ENCODE measurements at regions not wholly inside any gene's neighbourhood (a gene's known extent, or its start where the extent isn't known, plus 50 kb on each side); places are given as distances from the start of the nearest gene placed in this dataset.

DNA sequence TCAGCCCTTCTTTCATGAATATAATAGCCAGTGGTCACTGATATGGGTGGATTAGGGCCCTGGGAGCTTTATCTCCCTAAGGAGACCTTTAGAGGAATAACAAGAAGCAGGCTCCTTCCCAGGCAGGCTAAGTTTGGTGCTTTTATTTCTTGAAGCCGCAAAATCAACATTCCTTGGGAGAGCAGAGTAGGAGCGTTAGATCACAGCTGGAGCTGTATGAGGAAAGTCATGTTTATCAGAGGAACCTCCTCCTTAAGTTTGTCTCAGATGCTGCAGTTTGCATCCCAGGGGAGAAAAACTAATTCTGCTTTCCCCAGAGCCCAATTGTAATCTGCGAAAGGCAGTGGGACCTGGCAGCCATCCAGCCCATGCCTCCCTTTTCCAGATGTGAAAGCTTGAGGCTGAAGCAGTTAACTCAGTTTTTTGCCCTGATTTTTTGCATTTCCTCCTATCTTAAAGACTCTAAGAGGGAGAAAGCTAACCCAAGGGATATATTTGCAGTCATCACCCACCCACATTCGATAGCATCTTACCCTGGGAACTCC, 186.0 kb upstream of the FRMPD4 start:
- peak; percentile 4 for DNase-seq (ENCODE audit: low spot score)

DNA sequence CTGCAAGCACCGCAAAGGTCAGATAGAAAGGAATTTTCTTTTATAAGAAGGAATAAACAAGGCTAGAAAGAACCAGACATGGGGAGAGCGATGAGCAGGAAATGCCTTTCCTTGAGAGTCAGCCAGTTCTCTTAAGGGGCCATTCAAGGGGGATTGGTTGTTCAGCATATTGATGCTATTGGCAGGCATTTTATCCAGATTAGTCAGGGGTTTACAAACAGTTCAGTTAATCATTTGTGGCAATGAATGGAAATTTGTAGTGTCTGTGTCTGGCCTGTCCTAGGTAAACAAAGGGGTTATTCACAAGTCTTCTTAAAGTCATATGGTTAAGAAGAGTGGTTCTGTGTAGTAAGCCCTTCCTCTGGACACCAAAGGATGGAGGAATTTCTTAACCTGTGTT, 184.7 kb upstream of the FRMPD4 start:
- no peak for DNase-seq (ENCODE audit: low spot score)

DNA sequence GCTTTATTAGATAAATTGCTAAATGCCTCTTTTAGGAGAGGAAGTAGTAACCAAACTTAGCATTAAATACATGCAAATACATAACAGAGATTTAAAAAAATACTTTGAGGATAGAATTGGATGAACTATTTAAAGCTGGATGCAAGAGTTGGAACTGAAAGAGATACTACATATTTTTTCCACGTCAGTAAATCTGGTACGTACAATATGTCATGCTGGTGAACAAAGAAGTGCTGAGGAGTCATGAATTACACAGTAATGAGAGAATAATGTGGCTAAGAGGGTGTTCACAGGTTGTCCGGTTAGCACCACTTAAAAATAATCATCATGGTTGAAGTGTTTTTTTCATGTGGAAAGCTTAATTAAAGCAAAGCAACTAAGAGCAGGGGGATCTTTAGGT, 184.1 kb upstream of the FRMPD4 start:
- no peak for DNase-seq (ENCODE audit: low spot score)

DNA sequence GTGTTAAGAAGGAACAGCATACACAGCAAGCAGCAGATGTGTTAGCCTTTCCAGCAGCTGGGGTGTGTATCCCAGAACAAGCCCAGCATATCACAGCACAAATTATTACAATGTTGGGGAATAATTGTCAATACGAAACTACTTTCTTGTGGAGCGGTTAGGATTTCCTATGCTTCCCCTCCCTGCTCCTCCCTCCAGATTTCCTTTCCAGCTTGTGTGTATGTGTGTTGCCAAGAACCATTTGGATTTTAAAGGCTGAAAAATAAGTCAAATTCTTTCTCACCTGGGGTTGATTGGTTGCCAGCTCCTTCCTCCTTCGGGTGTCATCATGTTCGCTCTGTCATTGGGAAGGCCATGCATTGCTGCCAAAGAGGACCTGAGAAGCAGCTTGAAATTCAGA, 178.2 kb upstream of the FRMPD4 start:
- no peak for DNase-seq (ENCODE audit: low spot score)

DNA sequence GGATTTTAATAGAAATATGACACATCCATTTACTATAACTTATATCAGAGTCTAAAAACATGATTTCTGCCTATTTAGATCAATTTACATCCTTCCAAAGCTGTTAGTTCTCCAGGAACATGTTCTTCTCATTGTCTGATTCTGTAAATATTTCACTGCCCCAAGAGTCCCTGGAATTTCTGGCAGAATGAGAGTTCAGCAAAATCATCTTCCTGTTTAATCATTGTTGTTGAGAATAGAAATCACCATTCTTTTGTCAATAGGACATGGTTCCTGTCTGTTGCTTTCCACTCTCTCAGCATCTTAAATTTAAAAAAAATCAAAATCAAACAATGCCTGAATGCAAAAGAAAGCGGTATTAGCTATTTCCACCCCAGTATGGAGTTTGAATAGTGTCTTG, 172.8 kb upstream of the FRMPD4 start:
- DNase-seq (ENCODE audit: low spot score), result no peak

DNA sequence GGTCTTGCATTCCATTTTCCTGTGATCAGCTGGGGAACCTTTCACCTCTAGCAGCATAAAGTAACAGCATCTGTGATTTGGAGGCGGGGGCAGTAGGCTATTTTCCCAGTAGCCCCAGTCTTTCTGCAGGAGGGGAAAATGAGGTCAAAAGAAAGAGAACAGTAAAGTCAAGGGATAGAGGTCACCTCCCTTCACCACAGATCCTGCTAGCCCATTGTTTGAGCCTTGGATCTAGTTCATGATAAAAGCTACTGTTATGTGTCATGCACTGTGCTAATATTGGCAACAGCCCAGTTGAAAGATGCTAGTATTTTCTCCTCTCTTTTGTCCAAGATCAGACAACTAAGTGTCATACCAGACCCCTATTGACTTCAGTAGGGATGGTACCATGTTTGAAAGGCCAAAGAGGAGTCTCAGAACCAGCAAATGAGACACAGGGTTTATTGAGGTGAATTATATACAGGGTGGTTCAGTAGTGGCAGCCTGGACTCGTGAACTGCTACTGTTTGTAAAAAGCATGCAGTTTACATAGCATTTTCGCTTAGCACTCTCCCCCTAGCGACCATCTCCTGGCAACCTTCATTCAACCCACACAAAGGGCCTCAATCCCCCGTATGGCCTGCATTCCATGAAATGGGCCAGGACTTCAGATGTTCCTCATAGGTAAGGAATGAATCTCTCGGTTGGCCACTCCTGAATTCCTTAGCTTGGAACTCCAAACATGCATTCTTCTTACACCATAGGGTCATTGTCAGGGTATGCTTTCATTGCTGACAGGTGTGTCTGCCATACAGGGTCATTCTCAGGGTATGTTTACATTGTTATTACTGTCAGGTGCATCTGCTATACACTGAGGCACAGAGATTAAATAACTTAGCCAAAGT, 170.0 kb upstream of the FRMPD4 start:
- DNase-seq (ENCODE audit: low spot score), result no peak

DNA sequence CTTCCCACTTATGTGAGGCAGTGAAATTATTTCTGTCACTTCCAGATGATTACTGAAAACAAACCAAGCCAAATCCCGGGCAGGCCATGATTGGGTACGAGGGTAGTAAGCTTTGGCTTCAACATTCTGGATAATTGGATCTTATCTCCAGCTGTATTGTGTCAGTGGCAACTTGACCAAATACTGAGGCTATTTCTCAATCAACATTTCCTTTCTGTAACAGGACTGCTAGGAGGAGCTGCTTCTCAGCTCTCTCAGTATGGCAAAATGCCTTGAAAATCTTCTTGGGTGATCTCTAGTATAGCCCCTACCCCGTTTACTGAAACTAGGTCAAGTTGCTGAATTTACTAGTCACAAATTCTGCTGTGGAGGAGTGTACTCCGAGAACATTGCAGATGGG, 169.3 kb upstream of the FRMPD4 start:
- no peak for DNase-seq (ENCODE audit: low spot score)

DNA sequence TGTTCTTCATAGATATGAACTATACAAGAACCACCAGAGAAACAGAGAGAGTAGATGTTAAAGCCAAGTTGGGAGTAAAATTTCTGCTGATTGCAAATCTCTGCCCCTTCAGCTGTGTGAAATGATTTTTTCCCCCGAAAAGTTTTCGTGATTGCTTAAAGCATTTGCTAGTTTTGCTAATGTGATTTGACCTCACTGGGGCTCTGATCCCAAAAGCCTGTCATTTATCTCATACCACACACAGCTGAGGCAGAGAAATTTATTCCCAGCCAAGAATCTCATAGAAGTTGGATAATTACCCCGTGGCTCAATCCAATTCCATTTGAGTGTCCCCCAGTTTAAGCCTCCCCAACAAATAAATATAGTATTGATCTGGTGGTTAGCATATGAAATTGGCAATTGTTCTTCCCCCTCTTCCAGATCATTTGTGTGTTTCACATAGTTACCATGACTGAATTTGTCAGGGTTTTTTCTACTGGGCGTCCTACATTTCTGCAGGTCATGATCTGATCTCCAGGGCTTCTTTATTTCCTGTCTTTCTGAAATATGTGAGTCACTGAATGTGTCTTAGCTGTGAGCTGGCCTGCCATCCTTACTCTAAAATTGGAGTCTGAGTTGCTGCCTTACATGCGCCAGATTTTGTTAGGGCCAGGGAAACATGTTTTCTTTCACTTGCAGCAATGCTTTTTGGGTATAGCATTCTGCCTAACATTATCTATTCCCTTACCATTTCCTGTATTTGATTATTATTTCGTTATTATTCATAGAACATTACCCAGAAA, 167.5 kb upstream of the FRMPD4 start:
- no peak for DNase-seq (ENCODE audit: low spot score)

DNA sequence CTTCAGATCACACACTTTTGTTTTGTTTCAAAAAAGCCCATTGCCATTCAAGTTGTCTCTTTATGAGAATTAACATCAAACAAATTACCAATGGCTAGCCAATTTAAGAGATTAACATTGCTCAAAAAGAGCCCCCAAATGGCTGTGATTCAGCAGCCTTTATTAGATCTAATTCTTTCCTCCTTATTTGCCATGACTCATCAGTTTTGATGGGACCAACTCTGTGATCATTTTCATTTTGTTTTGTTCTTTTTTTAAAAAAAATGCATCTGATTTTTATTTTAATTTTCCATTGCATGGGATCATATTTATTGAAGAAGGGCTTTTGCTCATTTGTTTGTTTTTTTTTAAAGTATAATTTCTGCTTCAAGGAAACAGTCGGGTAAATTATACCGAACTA, 161.6 kb upstream of the FRMPD4 start:
- DNase-seq (ENCODE audit: low spot score), result no peak

DNA sequence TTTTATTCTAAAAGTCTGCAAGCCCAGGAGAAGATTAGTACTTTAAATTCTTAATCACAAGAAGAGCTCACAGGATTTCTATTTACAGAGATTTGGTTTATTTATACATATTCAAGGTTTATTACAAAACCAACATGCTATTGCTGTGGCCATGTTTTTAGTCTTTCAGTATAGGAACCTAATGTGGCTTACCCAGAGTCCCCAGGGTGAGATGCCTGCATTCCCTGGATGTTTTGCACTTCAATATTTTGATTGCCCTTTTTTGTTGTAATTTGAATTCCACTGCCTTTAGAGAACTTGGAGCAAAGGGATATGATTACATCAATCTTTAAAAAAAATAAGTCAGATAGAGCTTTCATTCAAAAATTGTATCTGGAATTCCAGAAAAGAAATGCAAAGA, 146.0 kb upstream of the FRMPD4 start:
- no peak for DNase-seq (ENCODE audit: low spot score)

DNA sequence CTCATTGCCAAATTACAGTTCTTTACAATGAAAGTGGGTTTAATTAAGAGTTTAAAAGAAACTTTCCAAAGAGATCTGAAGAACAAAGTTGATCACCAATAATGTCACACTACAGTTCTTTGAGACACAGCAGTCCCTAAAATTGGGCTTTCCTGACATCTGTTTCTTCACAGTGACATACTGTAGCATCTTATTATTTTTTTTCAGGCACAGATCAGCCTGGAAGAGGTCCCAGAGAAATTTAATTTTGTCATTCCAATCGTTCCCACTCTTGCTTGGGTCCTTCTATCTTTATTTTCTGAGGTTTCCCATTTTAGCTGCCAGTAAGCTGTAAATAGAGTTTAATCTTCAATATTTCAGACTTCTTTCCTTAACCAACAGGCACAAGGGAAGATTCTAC, 143.1 kb upstream of the FRMPD4 start:
- DNase-seq (ENCODE audit: low spot score), result no peak

DNA sequence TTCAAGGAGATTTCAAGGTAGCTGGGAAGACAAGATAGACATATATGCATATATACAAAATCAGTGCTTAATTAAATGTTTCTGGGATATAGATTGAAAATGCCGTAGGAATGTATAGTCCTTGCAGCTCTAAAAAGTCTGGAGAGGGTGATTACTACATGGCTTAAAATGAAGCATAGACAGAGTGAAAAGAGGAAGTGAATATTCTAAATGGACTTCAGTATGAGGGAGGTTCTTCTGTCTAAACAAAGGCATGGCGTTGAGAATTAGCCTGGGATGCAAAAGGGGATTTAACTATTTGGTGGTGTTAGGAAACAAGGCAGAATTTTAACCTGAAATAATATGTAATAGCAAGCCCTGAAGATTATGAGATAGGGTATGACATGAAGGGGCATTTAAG, 141.5 kb upstream of the FRMPD4 start:
- no peak for DNase-seq (ENCODE audit: low spot score)

DNA sequence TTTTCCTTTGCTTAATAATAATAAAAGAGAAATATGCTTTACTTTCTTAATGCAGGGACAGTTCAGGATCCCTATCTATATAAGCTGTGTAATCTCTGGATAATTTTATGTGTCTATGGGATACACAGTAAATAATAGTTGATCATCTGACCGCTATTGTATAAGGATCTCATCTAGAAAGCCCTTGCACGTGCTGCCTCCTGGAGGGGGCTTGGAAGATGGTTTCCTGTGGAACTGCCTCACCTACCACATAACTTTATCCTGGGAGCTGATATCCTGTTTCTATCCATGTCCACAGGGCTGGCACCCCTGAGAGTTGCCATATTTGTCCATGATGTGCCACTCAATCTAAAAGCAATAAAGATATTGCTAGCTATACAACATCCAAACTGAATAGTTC, 139.3 kb upstream of the FRMPD4 start:
- no peak for DNase-seq (ENCODE audit: low spot score)

DNA sequence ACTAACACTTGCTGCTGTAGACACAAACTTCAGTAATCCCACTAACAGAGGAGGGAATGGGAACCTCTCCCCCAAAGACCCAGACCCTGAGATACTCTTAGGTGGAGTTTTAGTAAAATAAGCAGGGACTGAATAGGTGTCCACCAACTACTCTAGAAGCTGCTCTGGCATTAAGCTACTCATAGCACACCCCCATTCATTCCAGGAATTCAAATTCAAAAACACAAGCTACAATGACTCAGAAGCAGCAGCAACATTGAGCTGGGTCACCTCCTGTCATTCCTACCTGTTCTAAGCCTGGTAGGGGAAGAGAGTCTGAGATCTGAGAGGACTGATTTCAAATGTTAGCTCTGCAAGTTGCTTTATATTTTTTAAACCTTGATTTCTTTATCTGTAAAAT, 135.4 kb upstream of the FRMPD4 start:
- DNase-seq (ENCODE audit: low spot score), result no peak

DNA sequence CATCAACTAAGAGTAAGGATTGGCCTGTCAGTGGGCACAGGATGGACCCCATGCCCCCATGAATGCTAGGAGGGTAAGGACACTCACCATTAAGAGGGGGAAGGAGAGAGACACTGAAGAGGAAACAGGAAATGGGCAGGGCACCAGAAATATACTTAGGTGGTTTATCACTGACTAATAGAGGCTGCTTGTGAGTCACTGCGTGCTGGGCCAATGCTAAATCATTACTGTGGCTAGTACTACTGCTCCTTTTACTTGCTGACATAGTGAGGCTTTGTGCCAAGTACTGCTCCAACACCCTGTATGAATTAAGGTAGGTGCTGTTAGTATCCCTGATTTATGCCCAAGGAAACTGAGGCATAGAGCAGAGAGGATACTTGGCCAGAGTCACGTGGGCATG, 130.4 kb upstream of the FRMPD4 start:
- DNase-seq (ENCODE audit: low spot score), result no peak

DNA sequence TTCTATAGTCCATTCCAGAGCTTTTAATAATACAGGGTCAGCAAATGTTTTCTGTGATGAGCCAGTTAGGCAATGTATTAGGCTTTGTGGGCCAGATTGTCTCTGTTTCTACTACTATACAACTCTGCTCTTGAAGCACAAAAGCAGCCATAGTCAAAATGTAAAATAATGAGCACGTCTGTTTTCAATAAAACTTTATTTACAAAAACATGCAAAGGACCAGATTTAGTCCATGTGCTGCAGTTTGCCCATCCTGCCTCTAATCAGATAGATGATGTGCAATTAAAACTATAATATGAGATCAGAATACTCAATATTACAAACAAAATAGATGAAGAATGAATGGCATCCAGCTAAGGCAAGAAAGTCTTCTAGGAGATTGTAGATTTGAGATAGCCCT, 127.8 kb upstream of the FRMPD4 start:
- no peak for DNase-seq (ENCODE audit: low spot score)

DNA sequence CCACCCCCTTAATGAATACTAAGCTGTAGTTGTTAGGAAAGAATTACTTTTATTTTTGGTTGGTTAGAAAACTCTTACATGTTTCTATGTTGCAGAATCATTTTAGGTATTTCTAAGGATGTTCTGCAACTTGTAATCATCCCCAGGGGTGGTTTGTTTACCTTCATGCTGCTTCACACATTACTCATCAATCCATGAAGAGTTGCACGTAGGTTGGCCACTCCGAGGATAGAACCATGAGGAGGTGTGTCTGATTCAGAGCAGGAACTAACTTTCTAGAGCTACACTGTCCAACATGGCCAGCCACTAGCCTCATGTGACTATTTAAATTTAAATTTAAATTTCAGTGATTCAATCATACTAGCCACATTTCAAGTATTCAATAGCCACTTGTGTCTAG, 127.2 kb upstream of the FRMPD4 start:
- DNase-seq (ENCODE audit: low spot score), result no peak

DNA sequence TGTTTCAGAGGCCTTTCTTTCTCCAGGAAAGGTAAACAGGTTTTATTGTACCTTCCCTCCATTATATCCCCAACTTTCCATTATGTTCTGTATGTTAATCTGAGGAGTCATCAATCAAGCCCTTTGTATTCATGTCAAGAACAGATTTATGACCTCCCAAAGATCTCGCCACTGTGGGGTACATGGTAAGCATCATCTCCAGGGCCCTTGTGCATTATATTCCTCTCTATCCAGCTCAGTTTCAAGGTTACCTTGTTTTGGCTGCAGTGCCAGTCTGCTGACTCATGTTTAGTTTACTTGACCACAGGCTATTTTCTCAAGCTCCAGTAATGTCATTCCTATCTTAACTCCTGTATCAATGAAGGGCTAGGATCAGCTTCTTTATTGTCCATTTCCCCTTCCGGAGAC, 125.1 kb upstream of the FRMPD4 start:
- no peak for DNase-seq (ENCODE audit: low spot score)

DNA sequence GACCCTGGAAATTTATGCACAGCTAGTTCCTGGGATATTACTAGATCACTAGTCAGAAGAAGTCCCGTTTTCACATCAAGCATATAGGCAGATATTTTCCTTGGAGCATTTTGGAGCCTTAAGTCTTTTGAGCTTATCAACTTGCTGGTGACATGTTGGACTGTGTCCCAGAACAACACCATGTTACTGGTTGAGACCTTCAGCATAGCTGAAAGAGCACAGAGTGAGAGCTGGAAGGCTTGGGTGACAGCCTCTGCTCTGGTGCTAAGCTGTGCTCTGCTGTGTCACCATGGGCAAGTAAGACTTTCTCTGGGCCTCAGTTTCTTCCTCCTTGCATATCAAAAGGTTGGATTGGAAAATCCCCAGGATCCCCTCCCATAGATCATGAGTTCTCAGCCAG, 116.6 kb upstream of the FRMPD4 start:
- DNase-seq (ENCODE audit: low spot score), result no peak

DNA sequence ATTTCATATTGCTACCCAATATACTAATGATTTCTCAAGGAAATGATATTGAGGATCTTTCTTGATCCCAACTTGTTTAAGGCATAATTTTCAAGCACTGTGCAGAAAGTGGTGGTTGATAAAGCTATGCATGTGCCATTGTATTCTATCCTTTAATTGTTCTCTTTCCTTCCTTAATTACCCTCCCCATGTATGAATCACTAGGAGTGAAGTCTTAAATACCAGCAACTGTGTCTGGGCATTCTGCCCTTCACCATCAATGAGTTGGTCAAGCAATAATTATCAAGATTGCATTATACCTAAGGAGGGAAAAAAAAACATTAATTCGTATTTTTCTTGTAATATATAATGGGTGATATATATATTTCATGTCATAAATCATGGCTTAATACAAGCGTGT, 111.8 kb upstream of the FRMPD4 start:
- DNase-seq (ENCODE audit: low spot score), result no peak

DNA sequence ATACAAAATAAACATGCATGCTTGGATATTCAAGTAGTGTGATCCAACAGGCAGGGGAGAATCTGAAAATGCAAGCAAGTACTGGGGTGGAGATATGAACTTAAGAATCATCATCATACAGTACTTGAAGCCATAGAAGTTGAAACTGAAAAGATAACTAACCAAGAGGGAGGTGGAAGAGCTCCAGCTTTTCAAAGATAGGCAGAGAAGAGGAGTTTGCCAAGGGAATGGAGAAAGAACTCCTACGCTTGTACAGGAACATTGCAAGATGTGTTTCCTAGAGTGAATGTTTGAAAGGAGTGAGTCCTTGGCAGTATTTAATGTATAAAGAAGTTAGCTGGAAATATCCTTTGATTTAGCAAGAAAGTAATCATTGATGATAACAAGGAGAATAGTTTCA, 106.2 kb upstream of the FRMPD4 start:
- no peak for DNase-seq (ENCODE audit: low spot score)

DNA sequence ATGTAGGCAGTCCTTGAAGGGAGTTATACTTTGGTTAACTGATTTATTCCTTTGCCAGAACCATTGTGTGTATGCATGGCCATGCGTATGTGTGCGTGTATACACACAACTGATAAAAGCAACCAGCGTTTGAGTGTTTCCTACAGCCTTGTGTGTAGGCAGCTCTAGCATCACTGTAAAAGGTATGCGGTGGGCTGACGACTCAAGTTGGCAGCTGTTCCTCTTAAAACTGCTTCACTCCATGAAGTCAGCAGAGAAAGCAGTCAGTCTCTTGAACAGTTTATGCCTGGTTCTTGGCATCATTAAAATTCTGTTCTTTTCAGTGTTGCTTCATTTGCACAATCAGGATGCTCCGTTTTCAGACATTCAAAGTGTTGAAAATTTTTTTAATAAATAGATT, 103.5 kb upstream of the FRMPD4 start:
- no peak for DNase-seq (ENCODE audit: low spot score)

DNA sequence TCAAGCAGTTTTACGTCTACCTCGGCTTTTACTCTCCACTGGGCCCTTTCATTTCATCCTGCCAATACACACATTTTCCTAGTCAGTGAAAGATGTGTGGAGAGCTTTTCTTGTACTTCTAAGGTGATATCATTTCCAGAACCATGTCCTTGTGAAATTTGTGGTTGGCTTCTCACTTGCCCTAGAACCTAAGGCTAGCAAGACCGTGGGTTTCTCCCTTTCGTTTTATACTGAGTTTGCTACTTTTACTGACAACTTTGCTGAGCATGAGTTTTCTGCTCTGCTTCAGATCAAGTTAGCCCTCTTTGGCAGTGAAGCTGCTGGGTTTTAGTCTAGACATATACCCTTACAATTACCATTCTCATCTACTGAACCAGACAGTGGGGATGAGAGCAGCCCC, 95.7 kb upstream of the FRMPD4 start:
- DNase-seq (ENCODE audit: low spot score), result no peak

Measured in iPS-NIHi11 (cell line).